GM12878 (cell line): ENCODE measurements at regions not wholly inside any gene's neighbourhood (a gene's known extent, or its start where the extent isn't known, plus 50 kb on each side); places are given as distances from the start of the nearest gene placed in this dataset.

Experiments
- ASH2L ChIP-seq: fragments of 300-600, 200-600 bp; sonication (generic); IDR thresholded peaks from 2 replicates; pipeline ENCODE4 v1.6.1; 2017; ENCODE audit warnings: low read depth, mild to moderate bottlenecking, borderline replicate concordance
- CBFB ChIP-seq: IDR thresholded peaks from 2 replicates; pipeline ENCODE4 v1.6.1; 2016; ENCODE audit warnings: antibody characterized with exemption, low read depth
- MTA3 ChIP-seq: IDR thresholded peaks from 2 replicates; pipeline ENCODE4 v1.6.1; 2012; ENCODE audit warnings: low read length, inconsistent platforms, borderline replicate concordance
- TBL1XR1 ChIP-seq: IDR thresholded peaks from 2 replicates; pipeline ENCODE4 v1.6.1; 2012; ENCODE audit warnings: low read depth, low read length, improper control_type of control experiment
- ZSCAN29 ChIP-seq: fragments of 450-650 bp; IDR thresholded peaks from 2 replicates; pipeline ENCODE4 v1.6.1; 2017; ENCODE audit warnings: mild to moderate bottlenecking, moderate library complexity
- TF ChIP-seq, protein P1 (sequence below), 3 experiments: IDR thresholded peaks in 2 of 3; conservative IDR thresholded peaks in 1 of 3; 2 replicates each; pipeline ENCODE4 v1.5.1; 2011; ENCODE audit warnings: low read depth in 3 of 3, low read length in 3 of 3, mild to moderate bottlenecking in 3 of 3, control low read depth in 2 of 3, moderate library complexity in 2 of 3, inconsistent platforms in 1 of 3, mixed read lengths in 1 of 3; ENCODE audit not compliant: control insufficient read depth in 2 of 3, insufficient read depth in 1 of 3; ENCODE audit errors: extremely low read depth in 1 of 3

DNA sequence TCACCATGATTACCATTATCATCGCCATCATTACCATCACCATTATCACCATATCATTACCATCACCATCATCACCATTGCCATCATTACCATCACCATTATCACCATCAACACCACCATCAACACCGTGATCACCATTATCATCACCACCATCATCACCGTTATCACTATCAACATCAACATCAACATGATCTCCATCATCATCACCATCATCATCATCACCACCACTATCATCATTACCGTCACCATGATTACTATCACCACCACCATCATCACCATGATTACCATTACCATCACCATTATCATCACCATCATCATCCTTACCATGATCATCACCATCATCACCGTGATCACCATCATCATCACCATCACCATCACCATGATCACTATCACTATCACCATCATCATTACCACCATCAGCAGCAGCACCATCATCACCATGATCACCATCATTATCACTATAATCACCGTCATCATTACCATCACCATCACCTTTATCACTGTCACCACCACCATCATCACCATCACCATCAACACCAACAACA, 753.7 kb downstream of the BRD1 start:
- TF ChIP-seq MTA3 (no peak), TBL1XR1 (no peak), ASH2L (no peak), CBFB (no peak), ZSCAN29 (no peak)
- TF ChIP-seq, protein P1, sequence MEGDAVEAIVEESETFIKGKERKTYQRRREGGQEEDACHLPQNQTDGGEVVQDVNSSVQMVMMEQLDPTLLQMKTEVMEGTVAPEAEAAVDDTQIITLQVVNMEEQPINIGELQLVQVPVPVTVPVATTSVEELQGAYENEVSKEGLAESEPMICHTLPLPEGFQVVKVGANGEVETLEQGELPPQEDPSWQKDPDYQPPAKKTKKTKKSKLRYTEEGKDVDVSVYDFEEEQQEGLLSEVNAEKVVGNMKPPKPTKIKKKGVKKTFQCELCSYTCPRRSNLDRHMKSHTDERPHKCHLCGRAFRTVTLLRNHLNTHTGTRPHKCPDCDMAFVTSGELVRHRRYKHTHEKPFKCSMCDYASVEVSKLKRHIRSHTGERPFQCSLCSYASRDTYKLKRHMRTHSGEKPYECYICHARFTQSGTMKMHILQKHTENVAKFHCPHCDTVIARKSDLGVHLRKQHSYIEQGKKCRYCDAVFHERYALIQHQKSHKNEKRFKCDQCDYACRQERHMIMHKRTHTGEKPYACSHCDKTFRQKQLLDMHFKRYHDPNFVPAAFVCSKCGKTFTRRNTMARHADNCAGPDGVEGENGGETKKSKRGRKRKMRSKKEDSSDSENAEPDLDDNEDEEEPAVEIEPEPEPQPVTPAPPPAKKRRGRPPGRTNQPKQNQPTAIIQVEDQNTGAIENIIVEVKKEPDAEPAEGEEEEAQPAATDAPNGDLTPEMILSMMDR (IDR thresholded peaks at IDR 0.05 in 2 of 3, conservative IDR thresholded peaks at IDR 0.05 in 1 of 3; ENCODE audit: control insufficient read depth in 2 of 3, extremely low read depth in 1 of 3, insufficient read depth in 1 of 3, low read depth in 3 of 3, low read length in 3 of 3): no peak
